ENCODE measurements at regions not wholly inside any gene's neighbourhood (a gene's known extent, or its start where the extent isn't known, plus 50 kb on each side); places are given as distances from the start of the nearest gene placed in this dataset.

GRCh38 chr2:194619366-194619765 lies 1037.7 kb upstream of the SLC39A10 start:
- Histone ChIP-seq H3K4me3 (no peak overlapping the region), H3K9me3 (no peaks in the 10 kb centered on the region), H3K36me3 (no peaks in the 10 kb centered on the region), H3K27ac (no peak overlapping the region), H3K4me1 (ENCODE audit: control insufficient read depth in 1 of 2, low read depth in 2 of 2) (no peaks in the 10 kb centered on the region), H3K27me3 (replicated peaks; ENCODE audit: insufficient read depth) (no peaks in the 10 kb centered on the region)
- ATAC-seq (ENCODE audit: insufficient number of reproducible peaks, low FRiP score, low read depth) = no peak
- TF ChIP-seq CTCF (IDR thresholded peaks at IDR 0.05) = no peak
- DNase-seq (ENCODE audit: low spot score) = no peak

GRCh38 chr2:194618432-194618831 lies 1038.6 kb upstream of the SLC39A10 start:
- Histone ChIP-seq H3K9me3 (no peaks in the 10 kb centered on the region), H3K4me3 (no peak overlapping the region), H3K27ac (no peak overlapping the region), H3K36me3 (no peaks in the 10 kb centered on the region), H3K27me3 (replicated peaks; ENCODE audit: insufficient read depth) (no peaks in the 10 kb centered on the region), H3K4me1 (ENCODE audit: control insufficient read depth in 1 of 2, low read depth in 2 of 2) (no peaks in the 10 kb centered on the region)
- TF ChIP-seq CTCF (IDR thresholded peaks at IDR 0.05) = no peak
- no peak for DNase-seq (ENCODE audit: low spot score)
- ATAC-seq (ENCODE audit: insufficient number of reproducible peaks, low FRiP score, low read depth) = no peak

GRCh38 chr2:194616334-194616733 lies 1040.7 kb upstream of the SLC39A10 start:
- Histone ChIP-seq H3K4me3 (no peak overlapping the region), H3K9me3 (no peaks in the 10 kb centered on the region), H3K27me3 (replicated peaks; ENCODE audit: insufficient read depth) (no peaks in the 10 kb centered on the region), H3K27ac (no peak overlapping the region), H3K4me1 (ENCODE audit: control insufficient read depth in 1 of 2, low read depth in 2 of 2) (no peaks in the 10 kb centered on the region), H3K36me3 (no peaks in the 10 kb centered on the region)
- no peak for DNase-seq (ENCODE audit: low spot score)
- no peak for ATAC-seq (ENCODE audit: insufficient number of reproducible peaks, low FRiP score, low read depth)
- no peak for TF ChIP-seq CTCF (IDR thresholded peaks at IDR 0.05)

GRCh38 chr2:194610297-194610696 lies 1046.7 kb upstream of the SLC39A10 start:
- Histone ChIP-seq H3K27ac (no peak overlapping the region), H3K27me3 (replicated peaks; ENCODE audit: insufficient read depth) (no peaks in the 10 kb centered on the region), H3K9me3 (no peaks in the 10 kb centered on the region), H3K4me1 (ENCODE audit: control insufficient read depth in 1 of 2, low read depth in 2 of 2) (no peaks in the 10 kb centered on the region), H3K36me3 (no peaks in the 10 kb centered on the region), H3K4me3 (no peak overlapping the region)
- no peak for TF ChIP-seq CTCF (IDR thresholded peaks at IDR 0.05)
- DNase-seq (ENCODE audit: low spot score) (no peak), ATAC-seq (ENCODE audit: insufficient number of reproducible peaks, low FRiP score, low read depth) (no peak)

GRCh38 chr2:194603429-194603828 lies 1053.6 kb upstream of the SLC39A10 start:
- ATAC-seq (ENCODE audit: insufficient number of reproducible peaks, low FRiP score, low read depth) (no peak), DNase-seq (ENCODE audit: low spot score) (no peak)
- H3K9me3 ChIP-seq = no peaks in the 10 kb centered on the region
- H3K27me3 ChIP-seq (replicated peaks; ENCODE audit: insufficient read depth) = no peaks in the 10 kb centered on the region
- no peak overlapping the region for H3K4me3 ChIP-seq
- TF ChIP-seq CTCF (IDR thresholded peaks at IDR 0.05) = no peak
- H3K36me3 ChIP-seq = no peaks in the 10 kb centered on the region
- H3K4me1 ChIP-seq (ENCODE audit: control insufficient read depth in 1 of 2, low read depth in 2 of 2) = no peaks in the 10 kb centered on the region
- no peak overlapping the region for H3K27ac ChIP-seq

All from thoracic aorta (tissue), 2 donors.